ENCODE measurements at regions not wholly inside any gene's neighbourhood (a gene's known extent, or its start where the extent isn't known, plus 50 kb on each side); places are given as distances from the start of the nearest gene placed in this dataset.

DNA sequence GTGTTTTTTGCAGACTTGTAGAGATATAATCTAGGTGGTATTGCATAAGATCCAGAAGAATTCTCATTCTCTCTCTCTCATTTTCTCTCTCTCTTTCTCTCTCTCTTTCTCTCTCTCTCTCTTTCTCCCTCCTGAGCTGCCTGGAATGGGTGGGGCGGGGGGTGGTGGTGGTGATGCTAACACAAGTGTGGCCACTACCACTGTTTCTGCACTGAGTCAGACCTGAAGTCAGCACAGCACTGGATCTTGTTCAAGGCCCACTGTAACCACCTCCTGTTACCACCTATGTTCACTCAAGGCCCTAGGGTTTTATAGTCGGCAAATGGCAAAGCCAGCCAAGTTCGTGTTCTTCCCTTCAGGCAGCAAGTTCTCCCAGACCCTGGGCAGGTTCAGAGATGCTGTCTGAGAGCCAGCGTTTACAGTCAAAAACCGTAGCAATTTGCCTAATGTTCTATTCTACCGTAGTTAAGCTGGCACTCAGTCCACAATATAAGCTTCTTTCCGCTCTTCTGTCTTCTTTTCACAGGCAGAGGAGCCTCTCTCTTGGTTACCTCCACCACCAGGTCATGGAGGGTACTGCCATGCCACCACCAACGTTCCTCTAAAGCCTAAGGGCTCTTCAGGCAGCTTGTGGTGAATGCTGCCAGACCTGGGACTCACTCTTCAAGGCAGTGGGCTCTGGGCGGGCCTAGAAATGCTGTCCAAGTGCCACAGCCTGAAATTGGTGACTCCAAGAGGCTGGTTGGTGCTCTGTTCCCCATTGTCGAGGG, 235.7 kb upstream of the PRR16 start:
- no TSS peak for BruUV-seq (replicated peaks)
- ChIA-PET CTCF (ENCODE audit: low intra/inter-chr PET ratio) (no interaction called here), POLR2A (no interaction called here)
- H3K4me1 ChIP-seq (replicated peaks in 1 of 2; ENCODE audit: control insufficient read depth in 2 of 2, insufficient read depth in 2 of 2, low read length in 2 of 2), result no peaks in the 10 kb centered on the region
- H3K27ac ChIP-seq (ENCODE audit: extremely low read depth, low read depth, low read length), result no peak overlapping the region
- no peaks in the 10 kb centered on the region for H3K9me3 ChIP-seq (replicated peaks; ENCODE audit: control insufficient read depth, insufficient read depth, low read depth, low read length)
- intact Hi-C loops (cut with micrococcal nuclease) (no loop called here), in situ Hi-C loops (cut with MboI) (no loop called here)
- ATAC-seq, result no peak
- no peak for FAIRE-seq
- no peak overlapping the region for H3K9ac ChIP-seq (ENCODE audit: insufficient read depth in 1 of 2, low read depth in 2 of 2, low read length in 2 of 2)
- H3K4me3 ChIP-seq, result no peak overlapping the region
- no peak overlapping the region for H2AFZ ChIP-seq (ENCODE audit: low read depth, low read length)
- no peaks in the 10 kb centered on the region for H3K27me3 ChIP-seq (ENCODE audit: control insufficient read depth in 2 of 2, insufficient read depth in 2 of 2, low read length in 2 of 2)
- H4K20me1 ChIP-seq (replicated peaks; ENCODE audit: control insufficient read depth, insufficient read depth, low read length), result no peaks in the 10 kb centered on the region
- no peaks in the 10 kb centered on the region for H3K9me1 ChIP-seq (ENCODE audit: control insufficient read depth, insufficient read depth, low read length)
- H3K36me3 ChIP-seq (ENCODE audit: control insufficient read depth, insufficient read depth, low read length), result no peaks in the 10 kb centered on the region
- WGBS (ENCODE audit: insufficient coverage, low coverage, missing lambda C conversion rate), result 14% methylated on average over 9 of the region's 10 CpGs
- no peak overlapping the region for H3K4me2 ChIP-seq (ENCODE audit: insufficient read depth, low read length)
- no peak for DNase-seq (ENCODE audit: extremely low read depth in 1 of 4, low spot score in 3 of 4)
- TF ChIP-seq EP400 (IDR thresholded peaks at IDR 0.05) (no peak), MECOM (CRISPR knock-in tag; IDR thresholded peaks at IDR 0.05) (no peak), CEBPB (tag; IDR thresholded peaks at IDR 0.05) (peak; percentile 39)
- H3K79me2 ChIP-seq (ENCODE audit: control insufficient read depth, insufficient read depth, low read length), result no peaks in the 10 kb centered on the region

DNA sequence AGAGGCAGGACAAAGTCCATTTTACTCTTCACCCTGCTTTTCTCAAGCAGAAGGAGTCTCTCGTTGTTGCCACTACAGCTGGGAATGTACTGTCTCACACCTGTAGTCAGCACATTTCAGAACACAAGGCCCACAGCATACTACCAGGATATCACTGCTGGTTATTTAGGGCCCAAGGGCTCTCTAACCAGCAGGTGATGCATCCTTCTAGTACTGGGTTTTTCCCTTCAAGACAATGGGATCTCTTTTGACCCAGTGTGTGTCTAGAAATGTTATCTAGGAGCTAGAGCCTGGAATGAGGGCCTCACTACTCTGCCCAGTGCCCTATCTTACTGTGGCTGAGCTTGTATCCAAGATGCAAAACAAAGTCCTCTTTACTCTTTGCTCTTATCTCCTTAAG, 235.1 kb upstream of the PRR16 start:
- no peak overlapping the region for H3K4me3 ChIP-seq
- ATAC-seq, result no peak
- H3K9ac ChIP-seq (ENCODE audit: insufficient read depth in 1 of 2, low read depth in 2 of 2, low read length in 2 of 2), result no peak overlapping the region
- H2AFZ ChIP-seq (ENCODE audit: low read depth, low read length), result no peak overlapping the region
- in situ Hi-C loops (cut with MboI), result no loop called here
- no peaks in the 10 kb centered on the region for H3K79me2 ChIP-seq (ENCODE audit: control insufficient read depth, insufficient read depth, low read length)
- TF ChIP-seq ZNF184 (CRISPR knock-in tag; IDR thresholded peaks at IDR 0.05) (no peak), CBFA2T3 (IDR thresholded peaks at IDR 0.05) (peak; percentile 22; the same call in 1 of the 2 replicates), HSF4 (CRISPR knock-in tag; IDR thresholded peaks at IDR 0.05; ENCODE audit: borderline replicate concordance) (no peak)
- no peaks in the 10 kb centered on the region for H3K4me1 ChIP-seq (replicated peaks in 1 of 2; ENCODE audit: control insufficient read depth in 2 of 2, insufficient read depth in 2 of 2, low read length in 2 of 2)
- H3K36me3 ChIP-seq (ENCODE audit: control insufficient read depth, insufficient read depth, low read length), result no peaks in the 10 kb centered on the region
- CTCF ChIA-PET (ENCODE audit: low intra/inter-chr PET ratio), result no interaction called here
- no peaks in the 10 kb centered on the region for H4K20me1 ChIP-seq (replicated peaks; ENCODE audit: control insufficient read depth, insufficient read depth, low read length)
- intact Hi-C loops (cut with micrococcal nuclease), result no loop called here
- FAIRE-seq, result no peak
- DNase-seq (ENCODE audit: extremely low read depth in 1 of 4, low spot score in 3 of 4), result no peak
- BruUV-seq (replicated peaks), result no TSS peak
- H3K9me1 ChIP-seq (ENCODE audit: control insufficient read depth, insufficient read depth, low read length), result no peaks in the 10 kb centered on the region
- no peaks in the 10 kb centered on the region for H3K9me3 ChIP-seq (replicated peaks; ENCODE audit: control insufficient read depth, insufficient read depth, low read depth, low read length)
- H3K27me3 ChIP-seq (ENCODE audit: control insufficient read depth in 2 of 2, insufficient read depth in 2 of 2, low read length in 2 of 2), result no peaks in the 10 kb centered on the region
- no peak overlapping the region for H3K27ac ChIP-seq (ENCODE audit: extremely low read depth, low read depth, low read length)
- 17% methylated on average over 1 of the region's 1 CpG for WGBS (ENCODE audit: insufficient coverage, low coverage, missing lambda C conversion rate)
- POLR2A ChIA-PET, result no interaction called here
- no peak overlapping the region for H3K4me2 ChIP-seq (ENCODE audit: insufficient read depth, low read length)

Measured in K562 (cell line).